Immature natural killer cell (primary cell): ENCODE measurements at regions not wholly inside any gene's neighbourhood (a gene's known extent, or its start where the extent isn't known, plus 50 kb on each side); places are given as distances from the start of the nearest gene placed in this dataset.

Source experiments
- DNase-seq, 3 donors: peaks; one replicate each; pipeline ENCODE4 v3.0.0; 2022; ENCODE audit warnings: mixed read lengths in 1 of 3
- H3K27ac Mint-ChIP-seq, 6 donors: one replicate each; pipeline ENCODE4 v1.8.0; 2020; ENCODE audit warnings: mixed read lengths in 6 of 6, mild to moderate bottlenecking in 5 of 6, inconsistent platforms in 4 of 6, moderate library complexity in 3 of 6
- H3K27me3 Mint-ChIP-seq, 3 donors: one replicate each; pipeline ENCODE4 v1.8.0; 2020 to 2021; ENCODE audit warnings: low read depth in 3 of 3, mild to moderate bottlenecking in 3 of 3, mixed read lengths in 3 of 3, moderate library complexity in 3 of 3, inconsistent platforms in 1 of 3
- H3K36me3 Mint-ChIP-seq, 3 donors: one replicate each; pipeline ENCODE4 v1.8.0; 2020; ENCODE audit warnings: mixed read lengths in 3 of 3, inconsistent platforms in 2 of 3, mild to moderate bottlenecking in 2 of 3
- H3K4me1 Mint-ChIP-seq, 2 donors: one replicate each; pipeline ENCODE4 v1.8.0; 2020; ENCODE audit warnings: inconsistent platforms in 2 of 2, mild to moderate bottlenecking in 2 of 2, mixed read lengths in 2 of 2, moderate library complexity in 1 of 2
- H3K4me3 Mint-ChIP-seq, 5 donors: one replicate each; pipeline ENCODE4 v1.8.0; 2020; ENCODE audit warnings: mild to moderate bottlenecking in 5 of 5, mixed read lengths in 5 of 5, inconsistent platforms in 3 of 5, moderate library complexity in 3 of 5
- H3K9me3 Mint-ChIP-seq, 6 donors: one replicate each; pipeline ENCODE4 v1.8.0; 2020; ENCODE audit warnings: mild to moderate bottlenecking in 6 of 6, mixed read lengths in 6 of 6, inconsistent platforms in 4 of 6, moderate library complexity in 3 of 6

DNA sequence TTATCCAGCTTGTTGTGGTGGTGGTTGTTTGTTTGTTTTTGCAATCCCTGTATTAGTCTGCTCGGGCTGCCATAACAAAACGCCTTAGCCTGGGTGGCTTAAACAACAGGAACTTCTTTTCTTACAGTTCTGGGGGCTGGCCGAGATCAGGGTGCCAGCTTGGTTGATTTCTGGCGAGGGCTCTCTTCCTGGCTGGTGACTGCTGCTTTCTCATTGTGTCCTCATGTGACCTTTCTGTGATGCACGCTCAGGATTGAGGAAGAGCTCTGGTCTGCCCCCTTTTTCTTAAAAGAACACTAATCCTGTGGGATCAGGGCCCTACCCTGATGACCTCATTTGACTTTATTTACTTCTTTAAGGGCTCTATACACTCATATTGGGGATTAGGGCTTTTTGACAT lies 107.1 kb upstream of the NRP1 start:
- no peak for DNase-seq
- Mint-ChIP-seq H3K36me3 (no peaks in the 10 kb centered on the region), H3K9me3 (no peaks in the 10 kb centered on the region), H3K27me3 (peaks cover 0 to 4% (median 4%) of the 10 kb centered on the region in 3 donors), H3K4me3 (no peak overlapping the region), H3K4me1 (no peaks in the 10 kb centered on the region), H3K27ac (no peak overlapping the region)

DNA sequence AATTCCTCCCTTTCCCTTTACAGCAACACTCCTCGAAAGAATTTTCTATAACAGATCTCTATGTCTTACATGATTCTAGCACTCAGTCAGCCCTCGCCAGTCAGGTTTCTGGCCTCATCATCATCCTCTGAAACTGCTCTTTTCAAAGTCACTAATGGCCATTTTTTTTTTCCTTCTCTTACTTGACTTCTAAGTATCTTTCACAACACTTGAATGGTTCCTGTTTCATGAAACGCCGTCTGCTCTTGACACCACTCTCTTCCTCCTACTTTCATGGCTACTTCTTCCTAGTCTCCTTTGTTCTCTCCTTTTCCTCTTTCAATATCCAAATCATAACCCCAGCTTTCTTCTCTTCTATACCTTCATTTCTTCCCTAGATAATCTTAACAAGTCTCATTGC lies 100.5 kb upstream of the NRP1 start:
- Mint-ChIP-seq H3K4me3 (no peak overlapping the region), H3K9me3 (no peaks in the 10 kb centered on the region), H3K27ac (no peak overlapping the region), H3K27me3 (peaks cover 3 to 6% (median 4%) of the 10 kb centered on the region in 3 donors), H3K36me3 (no peaks in the 10 kb centered on the region), H3K4me1 (no peaks in the 10 kb centered on the region)
- no peak for DNase-seq

DNA sequence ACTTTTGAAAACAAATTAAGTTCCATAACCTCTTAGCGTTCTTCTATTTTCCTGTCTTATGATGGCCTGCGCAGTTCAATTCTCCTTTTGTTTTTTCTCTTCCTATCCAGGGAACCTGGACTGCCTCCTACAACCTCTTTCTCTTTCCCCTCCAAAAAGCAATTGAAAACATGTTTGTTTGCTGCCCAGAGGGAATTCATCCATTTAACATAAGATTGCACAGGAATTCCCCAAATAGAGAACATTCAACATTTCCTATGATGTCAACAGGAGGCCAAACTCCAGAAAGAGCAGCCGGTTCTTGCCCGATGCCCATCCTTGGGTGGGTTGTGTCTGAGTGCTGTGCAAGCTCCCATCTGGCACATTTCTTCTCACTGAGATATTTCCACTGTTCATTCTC lies 94.2 kb upstream of the NRP1 start:
- Mint-ChIP-seq H3K27ac (no peak overlapping the region), H3K4me3 (no peak overlapping the region), H3K4me1 (no peaks in the 10 kb centered on the region), H3K27me3 (peaks cover 1 to 10% (median 4%) of the 10 kb centered on the region in 3 donors), H3K9me3 (no peaks in the 10 kb centered on the region), H3K36me3 (no peaks in the 10 kb centered on the region)
- no peak for DNase-seq

DNA sequence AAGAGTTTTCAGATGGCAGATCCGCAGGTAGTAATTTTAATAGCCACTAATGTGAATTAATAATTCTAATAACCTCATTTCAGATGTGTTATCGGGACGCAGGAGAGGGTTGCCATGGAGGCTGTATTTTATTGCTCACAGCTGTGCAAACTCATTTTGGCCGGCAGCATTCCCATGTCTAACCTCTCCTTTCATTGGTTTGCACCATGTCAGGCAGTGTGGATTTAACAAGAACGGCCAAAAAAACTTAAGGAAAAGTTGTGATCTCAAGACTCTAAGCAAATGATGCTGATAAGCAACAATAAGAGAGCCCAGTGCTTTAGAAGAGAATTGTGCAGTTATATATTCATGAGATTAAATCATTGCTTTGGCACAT lies 88.7 kb upstream of the NRP1 start:
- H3K4me3 Mint-ChIP-seq = no peak overlapping the region
- no peak for DNase-seq
- H3K9me3 Mint-ChIP-seq = no peaks in the 10 kb centered on the region
- H3K4me1 Mint-ChIP-seq = no peaks in the 10 kb centered on the region
- no peaks in the 10 kb centered on the region for H3K36me3 Mint-ChIP-seq
- peaks cover 1 to 9% (median 1%) of the 10 kb centered on the region in 3 donors for H3K27me3 Mint-ChIP-seq
- H3K27ac Mint-ChIP-seq = no peak overlapping the region

DNA sequence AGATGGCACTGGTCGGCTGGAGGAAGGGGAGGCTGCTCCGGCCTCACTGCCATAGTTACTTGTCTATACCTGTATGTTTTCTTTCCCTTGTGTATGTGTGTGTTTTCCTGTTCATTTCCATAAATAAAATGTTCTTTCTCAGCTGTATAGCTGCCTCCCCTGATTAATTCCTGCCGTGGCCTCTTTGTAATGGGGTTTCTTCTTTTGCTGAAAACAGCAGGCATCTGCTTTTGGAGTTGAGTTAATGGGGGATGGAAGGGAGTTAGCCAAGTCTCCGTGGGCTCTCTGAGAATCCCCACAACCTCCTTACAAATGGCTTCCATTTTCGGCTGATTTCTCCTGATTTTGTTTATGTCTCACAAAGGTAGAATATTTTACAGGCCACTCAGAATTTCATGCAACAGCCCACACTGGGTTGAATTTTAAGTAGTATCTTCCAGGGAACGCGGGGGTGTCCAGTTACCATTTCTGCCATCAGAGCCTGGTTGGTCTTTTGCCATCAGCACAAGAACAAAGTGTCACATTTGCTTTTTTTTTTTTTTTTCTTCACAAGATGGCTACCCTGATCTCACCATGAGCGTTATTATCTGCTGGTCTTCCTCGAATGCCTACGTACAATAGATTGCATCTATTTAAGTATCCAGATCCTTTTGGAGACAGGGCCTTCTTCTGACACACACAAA lies 88.1 kb upstream of the NRP1 start:
- Mint-ChIP-seq H3K36me3 (no peaks in the 10 kb centered on the region), H3K27me3 (peaks cover 1 to 12% (median 1%) of the 10 kb centered on the region in 3 donors), H3K9me3 (no peaks in the 10 kb centered on the region), H3K4me1 (no peaks in the 10 kb centered on the region), H3K27ac (no peak overlapping the region), H3K4me3 (no peak overlapping the region)
- DNase-seq = no peak

DNA sequence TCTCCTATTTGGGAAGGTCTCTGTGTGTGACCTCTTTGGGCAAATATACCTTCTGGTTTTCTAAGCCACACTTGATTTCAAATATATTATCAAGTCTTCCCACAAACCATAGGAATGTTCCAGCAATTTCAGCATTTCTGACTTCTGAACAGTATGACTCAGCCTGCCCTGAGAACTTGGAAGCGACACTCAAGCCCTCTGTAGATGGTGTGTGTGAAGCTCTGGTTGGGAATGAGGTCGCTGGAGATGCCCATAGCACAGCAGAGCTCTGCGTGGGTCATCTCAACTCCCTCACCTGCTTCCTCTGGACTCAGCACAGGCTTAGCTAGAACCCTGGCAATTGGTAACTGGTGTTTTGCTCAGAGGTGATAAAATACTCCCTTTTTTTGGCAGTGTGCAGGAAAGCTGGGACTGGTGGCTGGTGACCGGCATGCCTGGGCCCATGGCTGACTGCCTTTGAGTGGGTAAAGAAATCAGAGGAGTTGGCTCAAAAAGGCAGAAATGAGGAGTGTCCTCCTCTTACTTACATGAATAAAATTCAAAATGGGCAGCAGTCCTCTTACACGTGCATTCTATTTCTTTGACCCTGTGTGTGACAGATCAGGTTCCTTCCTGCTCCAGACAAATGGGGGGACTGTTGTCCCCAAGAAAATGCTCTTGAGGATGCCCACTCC lies 87.5 kb upstream of the NRP1 start:
- Mint-ChIP-seq H3K27me3 (peaks cover 0 to 12% (median 1%) of the 10 kb centered on the region in 3 donors), H3K36me3 (no peaks in the 10 kb centered on the region), H3K27ac (no peak overlapping the region), H3K4me1 (no peaks in the 10 kb centered on the region), H3K4me3 (no peak overlapping the region), H3K9me3 (no peaks in the 10 kb centered on the region)
- DNase-seq = no peak

DNA sequence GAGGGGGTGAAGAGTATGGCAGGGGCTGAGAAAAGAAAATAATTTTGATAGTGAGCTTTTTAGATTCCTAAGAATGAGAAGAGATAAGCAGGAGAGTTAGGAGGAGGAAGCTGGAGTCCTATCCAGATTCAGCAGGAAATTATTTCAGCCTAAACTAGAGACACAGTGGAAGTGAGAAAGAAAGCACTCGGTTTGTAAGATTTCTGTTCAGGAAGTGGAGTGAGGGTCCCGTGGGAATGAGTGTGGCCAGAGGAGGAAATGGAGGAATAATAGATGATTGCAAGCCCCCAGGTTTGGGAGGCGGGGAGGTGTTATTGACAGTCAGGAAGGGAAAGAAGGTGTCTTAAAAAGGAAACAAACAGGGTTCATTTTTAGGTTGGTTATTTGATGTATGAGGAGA lies 84.8 kb upstream of the NRP1 start:
- no peak overlapping the region for H3K27ac Mint-ChIP-seq
- H3K4me3 Mint-ChIP-seq = no peak overlapping the region
- H3K27me3 Mint-ChIP-seq = peaks cover 0 to 12% (median 0%) of the 10 kb centered on the region in 3 donors
- no peaks in the 10 kb centered on the region for H3K36me3 Mint-ChIP-seq
- H3K9me3 Mint-ChIP-seq = no peaks in the 10 kb centered on the region
- no peak for DNase-seq
- no peaks in the 10 kb centered on the region for H3K4me1 Mint-ChIP-seq

DNA sequence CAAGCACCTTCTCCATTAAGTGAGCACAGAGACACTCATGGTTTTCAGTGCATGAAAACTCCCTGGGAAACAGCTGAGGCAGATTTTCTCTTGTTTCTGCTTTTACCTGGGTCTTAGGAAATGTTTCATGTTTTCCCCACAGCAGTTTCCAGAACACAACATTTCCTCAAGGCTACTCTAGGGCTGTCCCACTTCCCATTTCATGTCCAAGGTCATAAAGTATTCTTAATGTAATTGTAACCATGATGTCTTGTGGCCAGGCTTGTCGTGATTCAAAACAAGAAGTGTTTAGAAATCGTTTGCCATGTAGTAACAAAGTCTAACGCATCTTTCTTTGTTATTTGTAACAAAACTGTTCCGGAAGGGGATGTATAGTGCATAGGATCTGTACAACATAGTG lies 83.8 kb upstream of the NRP1 start:
- H3K4me1 Mint-ChIP-seq = no peaks in the 10 kb centered on the region
- no peak overlapping the region for H3K4me3 Mint-ChIP-seq
- no peak for DNase-seq
- no peak overlapping the region for H3K27ac Mint-ChIP-seq
- no peaks in the 10 kb centered on the region for H3K9me3 Mint-ChIP-seq
- H3K27me3 Mint-ChIP-seq = peaks cover 0 to 12% (median 1%) of the 10 kb centered on the region in 3 donors
- no peaks in the 10 kb centered on the region for H3K36me3 Mint-ChIP-seq

DNA sequence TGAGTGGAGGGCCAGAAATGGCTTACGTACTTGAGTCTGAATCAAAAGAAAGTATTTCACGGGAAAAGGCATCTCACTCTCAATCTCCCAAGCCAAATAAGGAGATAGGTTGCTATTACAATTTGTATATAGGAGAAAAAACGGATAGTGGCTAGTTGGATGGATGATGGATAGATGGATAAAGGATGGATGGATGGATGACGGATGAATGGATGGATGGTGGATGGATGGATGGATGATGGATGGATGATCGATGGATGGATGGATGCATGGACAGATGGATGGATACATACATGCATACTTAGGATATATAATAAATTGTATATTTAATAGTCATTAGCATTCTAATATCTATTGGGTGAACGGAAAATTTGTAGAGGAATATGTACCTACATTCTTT lies 82.2 kb upstream of the NRP1 start:
- Mint-ChIP-seq H3K27me3 (peaks cover 0 to 12% (median 1%) of the 10 kb centered on the region in 3 donors), H3K4me1 (no peaks in the 10 kb centered on the region), H3K4me3 (no peak overlapping the region), H3K36me3 (no peaks in the 10 kb centered on the region), H3K9me3 (no peaks in the 10 kb centered on the region), H3K27ac (no peak overlapping the region)
- DNase-seq = no peak

DNA sequence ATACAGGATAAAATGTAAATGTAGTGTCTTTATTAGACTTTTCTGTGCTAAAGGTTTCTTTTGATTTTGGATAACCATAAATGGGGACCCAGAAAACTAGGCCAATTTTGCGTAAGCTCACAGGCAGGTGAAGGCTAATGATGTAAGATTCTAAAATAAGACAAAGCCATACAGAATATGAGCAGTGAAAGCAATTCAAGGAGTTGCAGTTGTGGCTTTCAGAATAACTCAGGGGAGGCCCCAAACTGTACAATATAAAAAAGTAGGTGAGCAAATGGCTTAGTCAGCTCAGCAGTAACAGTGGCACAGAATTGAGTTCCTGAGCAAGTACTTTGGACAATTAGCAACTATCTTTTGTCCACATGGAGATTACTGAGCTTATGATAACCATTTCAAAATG lies 81.7 kb upstream of the NRP1 start:
- no peaks in the 10 kb centered on the region for H3K9me3 Mint-ChIP-seq
- H3K4me1 Mint-ChIP-seq = no peaks in the 10 kb centered on the region
- no peak overlapping the region for H3K27ac Mint-ChIP-seq

DNA sequence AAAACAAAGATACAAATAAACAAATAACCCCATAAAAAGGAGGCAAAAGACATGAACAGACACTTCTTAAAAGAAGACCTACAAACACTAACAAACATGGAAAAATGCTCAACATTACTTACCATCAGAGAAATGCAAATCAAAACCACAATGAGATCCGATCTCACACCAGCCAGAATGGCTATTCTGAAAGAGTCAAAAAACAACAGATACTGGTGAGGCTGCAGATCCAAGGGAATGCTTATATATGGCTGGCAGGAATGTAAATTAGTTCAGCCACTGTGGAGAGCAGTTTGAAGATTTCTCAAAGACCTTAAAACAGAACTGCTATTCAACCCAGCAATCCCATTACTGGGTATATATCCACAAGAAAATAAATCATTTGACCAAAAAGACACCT lies 80.4 kb upstream of the NRP1 start:
- Mint-ChIP-seq H3K36me3 (no peaks in the 10 kb centered on the region), H3K4me3 (no peak overlapping the region), H3K9me3 (peaks cover 0 to 2% (median 0%) of the 10 kb centered on the region in 6 donors), H3K27me3 (peaks cover 2 to 12% (median 4%) of the 10 kb centered on the region in 3 donors), H3K27ac (no peak overlapping the region), H3K4me1 (no peaks in the 10 kb centered on the region)
- no peak for DNase-seq

More for the DNA sequence above, 81.7 kb upstream of the NRP1 start:
- no peak overlapping the region for H3K4me3 Mint-ChIP-seq
- peaks cover 0 to 12% (median 1%) of the 10 kb centered on the region in 3 donors for H3K27me3 Mint-ChIP-seq
- DNase-seq = no peak
- no peaks in the 10 kb centered on the region for H3K36me3 Mint-ChIP-seq

DNA sequence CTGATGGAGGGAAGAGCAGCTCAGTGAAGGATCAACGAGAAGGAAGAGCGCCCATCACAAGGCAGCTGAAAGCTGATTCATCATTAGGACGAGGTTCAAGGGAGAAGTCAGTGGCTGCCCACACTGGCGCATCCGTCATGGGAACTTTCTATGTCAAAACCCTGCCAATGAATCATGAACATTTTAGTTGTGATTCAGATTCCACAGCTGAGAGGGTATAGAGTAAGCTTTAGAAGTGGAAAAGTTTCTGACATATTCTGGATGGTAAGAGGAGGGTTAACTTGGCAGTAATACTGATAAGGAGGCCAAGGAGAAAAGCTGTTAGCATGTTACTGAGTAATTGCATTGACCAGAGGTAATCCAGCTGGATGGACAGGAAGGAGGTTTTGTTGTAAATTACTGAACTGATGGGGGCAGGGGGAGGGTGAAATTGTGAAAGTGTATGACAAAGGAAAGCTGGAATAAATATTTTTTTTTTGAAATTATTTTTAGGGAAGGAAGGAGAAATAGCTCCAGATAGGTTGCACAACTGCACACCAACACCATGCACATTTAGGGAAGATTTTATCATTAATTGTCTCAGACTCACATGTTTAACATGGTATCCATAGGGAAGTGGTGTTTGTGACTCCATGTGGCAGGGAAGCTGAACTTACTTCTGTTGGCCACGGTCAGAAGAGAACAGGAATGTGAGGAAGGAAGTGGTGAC lies 78.3 kb upstream of the NRP1 start:
- no peak for DNase-seq
- Mint-ChIP-seq H3K27ac (no peak overlapping the region), H3K4me3 (no peak overlapping the region), H3K36me3 (no peaks in the 10 kb centered on the region), H3K9me3 (peaks cover 0 to 2% (median 0%) of the 10 kb centered on the region in 6 donors), H3K4me1 (no peaks in the 10 kb centered on the region), H3K27me3 (peaks cover 4 to 12% (median 7%) of the 10 kb centered on the region in 3 donors)

DNA sequence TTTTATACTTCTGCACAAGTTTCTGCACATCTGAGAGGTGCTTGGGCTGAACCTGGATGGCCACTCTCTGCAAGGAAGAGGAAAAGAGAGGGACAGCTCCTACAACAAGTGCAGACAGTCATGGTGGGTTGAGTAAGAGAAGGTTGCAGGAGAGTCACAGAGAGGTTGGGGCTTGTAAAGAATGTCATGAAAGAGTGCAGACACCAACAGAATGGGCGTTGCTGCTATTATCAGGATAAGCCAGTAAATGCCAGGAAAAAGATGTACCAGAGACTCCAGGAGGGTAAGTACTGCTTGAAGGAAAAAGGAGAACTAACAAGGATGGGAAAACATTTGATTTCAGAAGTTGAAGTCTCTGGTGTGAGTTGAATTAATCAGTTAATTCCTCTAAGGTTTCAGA lies 77.8 kb upstream of the NRP1 start:
- H3K27me3 Mint-ChIP-seq = peaks cover 4 to 14% (median 7%) of the 10 kb centered on the region in 3 donors
- no peak overlapping the region for H3K27ac Mint-ChIP-seq

DNA sequence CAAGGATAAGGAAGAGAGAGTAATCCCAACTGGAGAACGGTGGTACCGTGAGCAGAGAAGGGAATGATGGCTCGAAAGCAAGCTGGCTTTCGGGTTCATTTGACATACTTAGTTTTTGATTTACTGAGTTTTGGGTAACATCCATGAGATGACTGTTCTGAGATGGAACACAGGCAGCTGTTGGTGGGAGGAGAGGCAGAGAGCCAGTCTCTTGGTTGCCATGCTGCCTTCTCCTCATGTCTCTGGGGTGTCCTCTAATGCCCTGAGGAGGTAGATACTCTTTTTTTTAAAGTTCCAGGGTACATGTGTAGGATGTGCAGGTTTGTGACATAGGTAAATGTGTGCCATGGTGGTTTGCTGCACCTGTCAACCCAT lies 76.4 kb upstream of the NRP1 start:
- Mint-ChIP-seq H3K4me3 (no peak overlapping the region), H3K36me3 (no peaks in the 10 kb centered on the region), H3K27ac (no peak overlapping the region), H3K9me3 (peaks cover 0 to 2% (median 0%) of the 10 kb centered on the region in 6 donors), H3K4me1 (no peaks in the 10 kb centered on the region), H3K27me3 (peaks cover 4 to 15% (median 7%) of the 10 kb centered on the region in 3 donors)
- DNase-seq = no peak

More for the DNA sequence above, 77.8 kb upstream of the NRP1 start:
- Mint-ChIP-seq H3K9me3 (peaks cover 0 to 2% (median 0%) of the 10 kb centered on the region in 6 donors), H3K4me3 (no peak overlapping the region), H3K36me3 (no peaks in the 10 kb centered on the region), H3K4me1 (no peaks in the 10 kb centered on the region)
- DNase-seq = no peak
